ENCODE measurements at regions not wholly inside any gene's neighbourhood (a gene's known extent, or its start where the extent isn't known, plus 50 kb on each side); places are given as distances from the start of the nearest gene placed in this dataset.

DNA sequence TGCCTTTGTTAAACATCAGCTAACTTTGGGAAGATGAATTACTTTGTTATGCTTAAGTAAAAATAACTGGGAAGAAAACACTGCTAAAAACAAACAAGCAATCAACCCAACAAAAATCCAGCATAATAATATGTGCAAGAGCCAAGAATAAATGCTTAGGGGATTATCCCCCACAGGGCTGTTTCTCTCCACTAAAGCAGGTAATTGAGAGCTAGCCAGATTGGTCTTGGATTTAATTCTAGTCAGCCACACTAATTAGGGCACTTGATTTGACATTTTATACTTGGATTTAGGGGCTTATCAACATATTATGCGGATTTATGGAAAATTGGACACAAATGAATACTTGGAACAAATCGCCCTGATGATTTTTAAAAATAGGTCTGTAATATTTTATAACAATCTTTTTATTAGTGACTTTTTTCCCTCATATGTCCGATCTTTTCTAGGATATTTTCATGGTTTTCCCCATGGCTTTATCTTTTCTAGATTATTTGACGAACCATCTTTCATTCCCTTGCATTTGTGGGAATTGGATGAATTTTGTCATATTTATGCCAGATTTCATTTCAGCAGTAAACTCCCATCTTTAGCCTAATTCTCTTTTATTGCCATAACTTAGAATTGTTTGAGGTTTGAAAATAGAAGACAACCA lies 199.1 kb upstream of the NXPH2 start:
- TF ChIP-seq, protein P1, sequence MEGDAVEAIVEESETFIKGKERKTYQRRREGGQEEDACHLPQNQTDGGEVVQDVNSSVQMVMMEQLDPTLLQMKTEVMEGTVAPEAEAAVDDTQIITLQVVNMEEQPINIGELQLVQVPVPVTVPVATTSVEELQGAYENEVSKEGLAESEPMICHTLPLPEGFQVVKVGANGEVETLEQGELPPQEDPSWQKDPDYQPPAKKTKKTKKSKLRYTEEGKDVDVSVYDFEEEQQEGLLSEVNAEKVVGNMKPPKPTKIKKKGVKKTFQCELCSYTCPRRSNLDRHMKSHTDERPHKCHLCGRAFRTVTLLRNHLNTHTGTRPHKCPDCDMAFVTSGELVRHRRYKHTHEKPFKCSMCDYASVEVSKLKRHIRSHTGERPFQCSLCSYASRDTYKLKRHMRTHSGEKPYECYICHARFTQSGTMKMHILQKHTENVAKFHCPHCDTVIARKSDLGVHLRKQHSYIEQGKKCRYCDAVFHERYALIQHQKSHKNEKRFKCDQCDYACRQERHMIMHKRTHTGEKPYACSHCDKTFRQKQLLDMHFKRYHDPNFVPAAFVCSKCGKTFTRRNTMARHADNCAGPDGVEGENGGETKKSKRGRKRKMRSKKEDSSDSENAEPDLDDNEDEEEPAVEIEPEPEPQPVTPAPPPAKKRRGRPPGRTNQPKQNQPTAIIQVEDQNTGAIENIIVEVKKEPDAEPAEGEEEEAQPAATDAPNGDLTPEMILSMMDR (IDR thresholded peaks at IDR 0.05) = no peak
- TF ChIP-seq POLR2AphosphoS5 (IDR thresholded peaks at IDR 0.05) = no peak
- no peak for TF ChIP-seq POLR2A (IDR thresholded peaks at IDR 0.05; ENCODE audit: low read depth)

Measured in esophagus muscularis mucosa (tissue), 3 donors.